Prostate gland (tissue), 2 donors: ENCODE measurements at regions not wholly inside any gene's neighbourhood (a gene's known extent, or its start where the extent isn't known, plus 50 kb on each side); places are given as distances from the start of the nearest gene placed in this dataset.

ENCODE experiments used
- POLR2AphosphoS5 ChIP-seq: sonication (generic); formaldehyde crosslinking; IDR thresholded peaks from one replicate; pipeline ENCODE4 v1.6.1; 2017; ENCODE audit warnings: antibody characterized with exemption
- TF ChIP-seq, protein P1 (sequence below), 4 experiments: fragments of 200-600 bp in 2 of 4; fragments of 450-650 bp in 2 of 4; sonication (generic) in 2 of 4; IDR thresholded peaks; 1 replicate in 3 of 4; 2 replicates in 1 of 4; pipeline ENCODE4 v1.5.1; 2016 to 2019; ENCODE audit warnings: antibody characterized with exemption in 4 of 4, mild to moderate bottlenecking in 2 of 4, moderate library complexity in 2 of 4

DNA sequence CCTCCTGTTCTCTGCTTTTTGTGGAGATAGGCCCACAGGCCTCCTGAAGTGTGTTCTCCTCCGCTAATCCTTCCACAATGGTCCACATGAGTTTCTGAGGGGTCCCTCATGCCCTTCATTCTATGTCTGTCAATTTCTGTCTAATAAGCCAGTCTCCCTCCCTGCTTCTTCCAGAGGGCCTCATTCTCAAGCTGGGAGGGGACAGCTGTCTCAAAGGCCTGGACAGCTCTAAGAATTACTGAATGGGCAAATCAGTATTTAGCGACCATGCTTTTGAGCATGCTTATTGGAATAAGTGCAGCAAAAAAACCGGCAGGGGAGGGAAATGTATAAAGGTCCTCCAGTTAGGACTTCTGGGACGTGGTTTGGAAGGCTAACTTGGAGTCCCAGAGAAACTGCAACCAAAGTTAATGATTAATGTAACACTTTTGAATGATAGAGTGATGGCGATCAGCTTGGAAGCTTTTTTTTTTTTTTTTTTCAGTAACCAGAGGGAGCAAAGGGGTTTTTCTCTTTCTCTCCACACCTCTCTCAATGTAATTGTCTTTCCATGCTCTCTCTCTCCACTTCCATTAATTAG lies 890.7 kb upstream of the POU3F3 start:
- TF ChIP-seq, protein P1, sequence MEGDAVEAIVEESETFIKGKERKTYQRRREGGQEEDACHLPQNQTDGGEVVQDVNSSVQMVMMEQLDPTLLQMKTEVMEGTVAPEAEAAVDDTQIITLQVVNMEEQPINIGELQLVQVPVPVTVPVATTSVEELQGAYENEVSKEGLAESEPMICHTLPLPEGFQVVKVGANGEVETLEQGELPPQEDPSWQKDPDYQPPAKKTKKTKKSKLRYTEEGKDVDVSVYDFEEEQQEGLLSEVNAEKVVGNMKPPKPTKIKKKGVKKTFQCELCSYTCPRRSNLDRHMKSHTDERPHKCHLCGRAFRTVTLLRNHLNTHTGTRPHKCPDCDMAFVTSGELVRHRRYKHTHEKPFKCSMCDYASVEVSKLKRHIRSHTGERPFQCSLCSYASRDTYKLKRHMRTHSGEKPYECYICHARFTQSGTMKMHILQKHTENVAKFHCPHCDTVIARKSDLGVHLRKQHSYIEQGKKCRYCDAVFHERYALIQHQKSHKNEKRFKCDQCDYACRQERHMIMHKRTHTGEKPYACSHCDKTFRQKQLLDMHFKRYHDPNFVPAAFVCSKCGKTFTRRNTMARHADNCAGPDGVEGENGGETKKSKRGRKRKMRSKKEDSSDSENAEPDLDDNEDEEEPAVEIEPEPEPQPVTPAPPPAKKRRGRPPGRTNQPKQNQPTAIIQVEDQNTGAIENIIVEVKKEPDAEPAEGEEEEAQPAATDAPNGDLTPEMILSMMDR (IDR thresholded peaks at IDR 0.05), result no peak
- no peak for TF ChIP-seq POLR2AphosphoS5
